GM23338 (cell line): ENCODE measurements at regions not wholly inside any gene's neighbourhood (a gene's known extent, or its start where the extent isn't known, plus 50 kb on each side); places are given as distances from the start of the nearest gene placed in this dataset.

Experiments
- ATAC-seq: fragments of 200-7000 bp; cut with Tn5 transposase; 3 replicates; pipeline ENCODE4 v1.9.1; 2020
- DNase-seq: peaks from one replicate; pipeline ENCODE4 v3.0.0-alpha.2; 2015; ENCODE audit warnings: low spot score
- H2AFZ ChIP-seq: fragments of 200-600 bp; sonication (generic); 2 replicates; pipeline ENCODE4 v1.8.0; 2016; ENCODE audit warnings: antibody characterized with exemption, mild to moderate bottlenecking, moderate library complexity
- H3F3A ChIP-seq: fragments of 200-600 bp; sonication (generic); replicated peaks from 2 replicates; pipeline ENCODE4 v1.8.0; 2017; ENCODE audit warnings: antibody characterized with exemption, mixed run types, low read depth
- H3K27ac ChIP-seq: fragments of 200-600 bp; sonication (generic); 2 replicates; pipeline ENCODE4 v1.6.1; 2016; ENCODE audit warnings: low read depth
- H3K27me3 ChIP-seq: fragments of 200-600 bp; sonication (generic); 2 replicates; pipeline ENCODE4 v1.8.0; 2016; ENCODE audit warnings: mild to moderate bottlenecking, mixed run types, moderate library complexity; ENCODE audit not compliant: insufficient read depth
- H3K36me3 ChIP-seq: fragments of 200-600 bp; sonication (generic); 2 replicates; pipeline ENCODE4 v1.8.0; 2016; ENCODE audit warnings: mild to moderate bottlenecking; ENCODE audit not compliant: insufficient read depth
- H3K4me1 ChIP-seq: fragments of 200-600 bp; sonication (generic); 2 replicates; pipeline ENCODE4 v1.8.0; 2016; ENCODE audit warnings: mild to moderate bottlenecking, moderate library complexity; ENCODE audit not compliant: insufficient read depth
- H3K4me2 ChIP-seq: fragments of 200-600 bp; sonication (generic); 2 replicates; pipeline ENCODE4 v1.7.1; 2017; ENCODE audit warnings: mixed run types
- H3K4me3 ChIP-seq: fragments of 200-600 bp; sonication (generic); 2 replicates; pipeline ENCODE4 v1.6.1; 2016; ENCODE audit warnings: mixed run types
- H3K79me2 ChIP-seq: fragments of 200-600 bp; sonication (generic); replicated peaks from 2 replicates; pipeline ENCODE4 v1.8.0; 2017; ENCODE audit warnings: mild to moderate bottlenecking; ENCODE audit not compliant: insufficient read depth
- H3K9me2 ChIP-seq: fragments of 200-600 bp; sonication (generic); 2 replicates; pipeline ENCODE4 v1.8.0; 2017; ENCODE audit not compliant: insufficient read depth
- H4K20me1 ChIP-seq: fragments of 200-600 bp; sonication (generic); replicated peaks from 2 replicates; pipeline ENCODE4 v1.8.0; 2017; ENCODE audit warnings: mild to moderate bottlenecking; ENCODE audit not compliant: insufficient read depth
- H3K27ac Mint-ChIP-seq: 2 replicates; pipeline ENCODE4 v1.8.0; 2020; ENCODE audit warnings: inconsistent platforms, mild to moderate bottlenecking, moderate library complexity, mixed read lengths
- H3K27me3 Mint-ChIP-seq: 3 replicates; pipeline ENCODE4 v1.8.0; 2022; ENCODE audit warnings: low read depth, mild to moderate bottlenecking, moderate library complexity, mixed read lengths, inconsistent platforms; ENCODE audit not compliant: insufficient read depth, poor library complexity
- H3K36me3 Mint-ChIP-seq: 3 replicates; pipeline ENCODE4 v1.8.0; 2021; ENCODE audit warnings: low read depth, mild to moderate bottlenecking, inconsistent platforms, moderate library complexity, mixed read lengths
- H3K4me1 Mint-ChIP-seq: 3 replicates; pipeline ENCODE4 v1.8.0; 2020; ENCODE audit warnings: mild to moderate bottlenecking, inconsistent platforms, mixed read lengths
- H3K4me3 Mint-ChIP-seq: 3 replicates; pipeline ENCODE4 v1.8.0; 2021; ENCODE audit warnings: moderate library complexity, mild to moderate bottlenecking, inconsistent platforms, mixed read lengths
- H3K9me3 Mint-ChIP-seq: 3 replicates; pipeline ENCODE4 v1.8.0; 2020; ENCODE audit warnings: moderate library complexity, mild to moderate bottlenecking, inconsistent platforms, mixed read lengths
- CREB1 ChIP-seq: fragments of 250-450 bp; sonication (Bioruptor Pico); IDR thresholded peaks from 2 replicates; pipeline ENCODE4 v1.5.0; 2020; ENCODE audit warnings: low read depth, mild to moderate bottlenecking, moderate library complexity
- EZH2phosphoT487 ChIP-seq: fragments of 200-600 bp; sonication (generic); IDR thresholded peaks from one replicate; pipeline ENCODE4 v1.8.1; 2018; ENCODE audit warnings: antibody characterized with exemption; ENCODE audit not compliant: unreplicated experiment
- JUNB ChIP-seq: IDR thresholded peaks from one replicate; pipeline ENCODE4 v1.6.1; 2016; ENCODE audit warnings: antibody characterized with exemption; ENCODE audit not compliant: unreplicated experiment
- POLR2AphosphoS5 ChIP-seq: IDR thresholded peaks from 2 replicates; pipeline ENCODE4 v1.6.1; 2016; ENCODE audit warnings: antibody characterized with exemption, low read depth
- STAT1 ChIP-seq: IDR thresholded peaks from one replicate; pipeline ENCODE4 v1.6.1; 2016; ENCODE audit warnings: antibody characterized with exemption; ENCODE audit not compliant: unreplicated experiment
- ZNF331 ChIP-seq: fragments of 250-450 bp; sonication (Bioruptor Pico); IDR thresholded peaks from 2 replicates; pipeline ENCODE4 v1.5.0; 2020; ENCODE audit warnings: low read depth, mild to moderate bottlenecking, moderate library complexity
- TF ChIP-seq, protein P1 (sequence below), 2 experiments: fragments of 200-600 bp in 1 of 2; sonication (generic) in 1 of 2; conservative IDR thresholded peaks; 2 replicates each; pipeline versions ENCODE4 v1.5.1 to v1.6.1; 2016 to 2017; ENCODE audit warnings: antibody characterized with exemption in 2 of 2, low read depth in 2 of 2, mild to moderate bottlenecking in 2 of 2, moderate library complexity in 1 of 2
- TF ChIP-seq, protein P2 (sequence below): IDR thresholded peaks from 2 replicates; pipeline ENCODE4 v1.6.1; 2016; ENCODE audit warnings: antibody characterized with exemption
- TF ChIP-seq, protein P3 (sequence below): fragments of 250-450 bp; sonication (Bioruptor Pico); IDR thresholded peaks from 2 replicates; pipeline ENCODE4 v1.5.0; 2020; ENCODE audit warnings: mild to moderate bottlenecking, moderate library complexity

DNA sequence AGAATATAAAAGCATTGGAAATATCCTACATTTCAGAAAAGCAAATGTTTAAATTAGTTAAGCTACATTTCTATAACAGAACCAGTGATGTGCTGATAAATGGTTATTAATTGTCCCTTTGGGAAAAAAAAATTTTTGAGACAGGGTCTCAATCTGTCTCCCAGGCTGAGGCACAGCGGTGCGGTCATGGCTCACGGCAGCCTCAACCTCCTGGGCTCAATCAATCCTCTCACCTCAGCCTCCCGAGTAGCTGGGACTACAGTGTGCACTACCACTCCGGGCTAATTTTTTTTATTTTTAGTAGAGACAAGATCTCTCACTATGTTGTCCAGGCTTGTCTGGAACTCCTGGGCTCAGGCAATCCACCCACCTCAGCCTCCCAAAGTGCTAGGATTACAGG, 194.8 kb upstream of the SALL3 start (continued):
- TF ChIP-seq, protein P1, sequence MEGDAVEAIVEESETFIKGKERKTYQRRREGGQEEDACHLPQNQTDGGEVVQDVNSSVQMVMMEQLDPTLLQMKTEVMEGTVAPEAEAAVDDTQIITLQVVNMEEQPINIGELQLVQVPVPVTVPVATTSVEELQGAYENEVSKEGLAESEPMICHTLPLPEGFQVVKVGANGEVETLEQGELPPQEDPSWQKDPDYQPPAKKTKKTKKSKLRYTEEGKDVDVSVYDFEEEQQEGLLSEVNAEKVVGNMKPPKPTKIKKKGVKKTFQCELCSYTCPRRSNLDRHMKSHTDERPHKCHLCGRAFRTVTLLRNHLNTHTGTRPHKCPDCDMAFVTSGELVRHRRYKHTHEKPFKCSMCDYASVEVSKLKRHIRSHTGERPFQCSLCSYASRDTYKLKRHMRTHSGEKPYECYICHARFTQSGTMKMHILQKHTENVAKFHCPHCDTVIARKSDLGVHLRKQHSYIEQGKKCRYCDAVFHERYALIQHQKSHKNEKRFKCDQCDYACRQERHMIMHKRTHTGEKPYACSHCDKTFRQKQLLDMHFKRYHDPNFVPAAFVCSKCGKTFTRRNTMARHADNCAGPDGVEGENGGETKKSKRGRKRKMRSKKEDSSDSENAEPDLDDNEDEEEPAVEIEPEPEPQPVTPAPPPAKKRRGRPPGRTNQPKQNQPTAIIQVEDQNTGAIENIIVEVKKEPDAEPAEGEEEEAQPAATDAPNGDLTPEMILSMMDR (conservative IDR thresholded peaks at IDR 0.05; ENCODE audit: low read depth in 2 of 2) = no peak
- TF ChIP-seq STAT1 = no peak
- TF ChIP-seq JUNB = no peak
- no peak for TF ChIP-seq CREB1 (CRISPR knock-in tag)

DNA sequence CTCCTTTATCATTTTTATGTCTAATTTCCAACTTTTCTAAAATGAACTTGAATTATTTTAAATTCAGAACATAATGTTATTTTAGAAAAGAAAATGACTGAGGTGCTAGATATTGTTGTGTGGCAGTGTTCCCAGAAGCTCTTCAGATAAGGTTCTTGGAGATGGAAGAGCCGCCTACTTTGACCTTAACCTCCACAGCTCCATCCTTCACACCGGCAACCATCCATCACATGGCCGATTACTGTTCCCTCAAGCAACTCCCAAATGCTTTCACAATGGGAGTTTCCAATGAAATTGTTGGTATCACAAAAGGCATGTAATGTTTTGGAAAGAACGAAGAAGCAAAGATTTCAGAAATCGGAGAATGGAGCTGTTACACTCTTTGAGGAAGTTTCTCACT, 193.9 kb upstream of the SALL3 start:
- Histone ChIP-seq H2AFZ (no peak overlapping the region), H3K9me2 (no peaks in the 10 kb centered on the region), H3K4me3 (no peak overlapping the region), H3K36me3 (no peaks in the 10 kb centered on the region), H4K20me1 (no peaks in the 10 kb centered on the region), H3K27ac (no peak overlapping the region), H3K4me1 (no peaks in the 10 kb centered on the region), H3K4me2 (no peak overlapping the region), H3K27me3 (no peaks in the 10 kb centered on the region), H3F3A (no peaks in the 10 kb centered on the region), H3K79me2 (no peaks in the 10 kb centered on the region)
- H3K36me3 Mint-ChIP-seq = peaks cover 24% of the 10 kb centered on the region
- no peak for TF ChIP-seq EZH2phosphoT487
- no peak for TF ChIP-seq CREB1 (CRISPR knock-in tag)
- TF ChIP-seq ZNF331 = no peak
- no peak for DNase-seq
- H3K27me3 Mint-ChIP-seq = peaks cover 4% of the 10 kb centered on the region
- ATAC-seq = no peak
- no peak overlapping the region for H3K4me3 Mint-ChIP-seq
- H3K27ac Mint-ChIP-seq = no peak overlapping the region
- no peaks in the 10 kb centered on the region for H3K4me1 Mint-ChIP-seq
- peaks cover 80% of the 10 kb centered on the region for H3K9me3 Mint-ChIP-seq

DNA sequence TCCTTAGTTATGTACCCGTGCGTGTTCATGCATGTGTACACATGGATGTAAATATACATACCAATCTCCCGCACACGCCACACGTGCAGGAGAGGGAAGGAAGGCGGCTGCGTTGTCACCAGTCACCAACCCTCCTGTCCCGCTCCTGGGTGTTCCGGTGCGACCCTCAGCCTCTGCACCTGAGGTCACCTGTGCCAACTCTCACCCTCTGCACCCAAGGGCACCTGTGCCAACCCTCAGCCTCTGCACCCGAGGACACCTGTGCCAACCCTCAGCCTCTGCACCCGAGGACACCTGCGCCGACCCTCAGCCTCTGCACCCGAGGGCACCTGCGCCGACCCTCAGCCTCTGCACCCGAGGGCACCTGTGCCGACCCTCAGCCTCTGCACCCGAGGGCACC, 192.8 kb upstream of the SALL3 start:
- no peaks in the 10 kb centered on the region for H3K36me3 ChIP-seq
- H3K4me3 ChIP-seq = no peak overlapping the region
- Mint-ChIP-seq H3K4me1 (no peaks in the 10 kb centered on the region), H3K27ac (no peak overlapping the region), H3K9me3 (peaks cover 80% of the 10 kb centered on the region), H3K36me3 (peaks cover 32% of the 10 kb centered on the region), H3K4me3 (no peak overlapping the region), H3K27me3 (peaks cover 7% of the 10 kb centered on the region)
- no peak overlapping the region for H3K4me2 ChIP-seq
- DNase-seq (no peak), ATAC-seq (no peak)
- no peaks in the 10 kb centered on the region for H3K9me2 ChIP-seq
- no peaks in the 10 kb centered on the region for H3K27me3 ChIP-seq
- H3K79me2 ChIP-seq = no peaks in the 10 kb centered on the region
- H3K27ac ChIP-seq = no peak overlapping the region
- H3F3A ChIP-seq = no peaks in the 10 kb centered on the region
- TF ChIP-seq JUNB (no peak), CREB1 (CRISPR knock-in tag) (no peak), POLR2AphosphoS5 (no peak), ZNF331 (no peak)
- TF ChIP-seq, protein P2, sequence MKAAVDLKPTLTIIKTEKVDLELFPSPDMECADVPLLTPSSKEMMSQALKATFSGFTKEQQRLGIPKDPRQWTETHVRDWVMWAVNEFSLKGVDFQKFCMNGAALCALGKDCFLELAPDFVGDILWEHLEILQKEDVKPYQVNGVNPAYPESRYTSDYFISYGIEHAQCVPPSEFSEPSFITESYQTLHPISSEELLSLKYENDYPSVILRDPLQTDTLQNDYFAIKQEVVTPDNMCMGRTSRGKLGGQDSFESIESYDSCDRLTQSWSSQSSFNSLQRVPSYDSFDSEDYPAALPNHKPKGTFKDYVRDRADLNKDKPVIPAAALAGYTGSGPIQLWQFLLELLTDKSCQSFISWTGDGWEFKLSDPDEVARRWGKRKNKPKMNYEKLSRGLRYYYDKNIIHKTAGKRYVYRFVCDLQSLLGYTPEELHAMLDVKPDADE = no peak
- TF ChIP-seq, protein P1 (conservative IDR thresholded peaks at IDR 0.05; ENCODE audit: low read depth in 2 of 2) = no peak
- TF ChIP-seq, protein P3, sequence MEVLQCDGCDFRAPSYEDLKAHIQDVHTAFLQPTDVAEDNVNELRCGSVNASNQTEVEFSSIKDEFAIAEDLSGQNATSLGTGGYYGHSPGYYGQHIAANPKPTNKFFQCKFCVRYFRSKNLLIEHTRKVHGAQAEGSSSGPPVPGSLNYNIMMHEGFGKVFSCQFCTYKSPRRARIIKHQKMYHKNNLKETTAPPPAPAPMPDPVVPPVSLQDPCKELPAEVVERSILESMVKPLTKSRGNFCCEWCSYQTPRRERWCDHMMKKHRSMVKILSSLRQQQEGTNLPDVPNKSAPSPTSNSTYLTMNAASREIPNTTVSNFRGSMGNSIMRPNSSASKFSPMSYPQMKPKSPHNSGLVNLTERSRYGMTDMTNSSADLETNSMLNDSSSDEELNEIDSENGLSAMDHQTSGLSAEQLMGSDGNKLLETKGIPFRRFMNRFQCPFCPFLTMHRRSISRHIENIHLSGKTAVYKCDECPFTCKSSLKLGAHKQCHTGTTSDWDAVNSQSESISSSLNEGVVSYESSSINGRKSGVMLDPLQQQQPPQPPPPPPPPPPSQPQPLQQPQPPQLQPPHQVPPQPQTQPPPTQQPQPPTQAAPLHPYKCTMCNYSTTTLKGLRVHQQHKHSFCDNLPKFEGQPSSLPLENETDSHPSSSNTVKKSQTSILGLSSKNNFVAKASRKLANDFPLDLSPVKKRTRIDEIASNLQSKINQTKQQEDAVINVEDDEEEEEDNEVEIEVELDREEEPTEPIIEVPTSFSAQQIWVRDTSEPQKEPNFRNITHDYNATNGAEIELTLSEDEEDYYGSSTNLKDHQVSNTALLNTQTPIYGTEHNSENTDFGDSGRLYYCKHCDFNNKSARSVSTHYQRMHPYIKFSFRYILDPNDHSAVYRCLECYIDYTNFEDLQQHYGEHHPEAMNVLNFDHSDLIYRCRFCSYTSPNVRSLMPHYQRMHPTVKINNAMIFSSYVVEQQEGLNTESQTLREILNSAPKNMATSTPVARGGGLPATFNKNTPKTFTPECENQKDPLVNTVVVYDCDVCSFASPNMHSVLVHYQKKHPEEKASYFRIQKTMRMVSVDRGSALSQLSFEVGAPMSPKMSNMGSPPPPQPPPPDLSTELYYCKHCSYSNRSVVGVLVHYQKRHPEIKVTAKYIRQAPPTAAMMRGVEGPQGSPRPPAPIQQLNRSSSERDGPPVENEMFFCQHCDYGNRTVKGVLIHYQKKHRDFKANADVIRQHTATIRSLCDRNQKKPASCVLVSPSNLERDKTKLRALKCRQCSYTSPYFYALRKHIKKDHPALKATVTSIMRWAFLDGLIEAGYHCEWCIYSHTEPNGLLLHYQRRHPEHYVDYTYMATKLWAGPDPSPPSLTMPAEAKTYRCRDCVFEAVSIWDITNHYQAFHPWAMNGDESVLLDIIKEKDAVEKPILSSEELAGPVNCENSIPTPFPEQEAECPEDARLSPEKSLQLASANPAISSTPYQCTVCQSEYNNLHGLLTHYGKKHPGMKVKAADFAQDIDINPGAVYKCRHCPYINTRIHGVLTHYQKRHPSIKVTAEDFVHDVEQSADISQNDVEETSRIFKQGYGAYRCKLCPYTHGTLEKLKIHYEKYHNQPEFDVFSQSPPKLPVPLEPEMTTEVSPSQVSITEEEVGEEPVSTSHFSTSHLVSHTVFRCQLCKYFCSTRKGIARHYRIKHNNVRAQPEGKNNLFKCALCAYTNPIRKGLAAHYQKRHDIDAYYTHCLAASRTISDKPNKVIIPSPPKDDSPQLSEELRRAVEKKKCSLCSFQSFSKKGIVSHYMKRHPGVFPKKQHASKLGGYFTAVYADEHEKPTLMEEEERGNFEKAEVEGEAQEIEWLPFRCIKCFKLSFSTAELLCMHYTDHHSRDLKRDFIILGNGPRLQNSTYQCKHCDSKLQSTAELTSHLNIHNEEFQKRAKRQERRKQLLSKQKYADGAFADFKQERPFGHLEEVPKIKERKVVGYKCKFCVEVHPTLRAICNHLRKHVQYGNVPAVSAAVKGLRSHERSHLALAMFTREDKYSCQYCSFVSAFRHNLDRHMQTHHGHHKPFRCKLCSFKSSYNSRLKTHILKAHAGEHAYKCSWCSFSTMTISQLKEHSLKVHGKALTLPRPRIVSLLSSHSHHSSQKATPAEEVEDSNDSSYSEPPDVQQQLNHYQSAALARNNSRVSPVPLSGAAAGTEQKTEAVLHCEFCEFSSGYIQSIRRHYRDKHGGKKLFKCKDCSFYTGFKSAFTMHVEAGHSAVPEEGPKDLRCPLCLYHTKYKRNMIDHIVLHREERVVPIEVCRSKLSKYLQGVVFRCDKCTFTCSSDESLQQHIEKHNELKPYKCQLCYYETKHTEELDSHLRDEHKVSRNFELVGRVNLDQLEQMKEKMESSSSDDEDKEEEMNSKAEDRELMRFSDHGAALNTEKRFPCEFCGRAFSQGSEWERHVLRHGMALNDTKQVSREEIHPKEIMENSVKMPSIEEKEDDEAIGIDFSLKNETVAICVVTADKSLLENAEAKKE = no peak
- no peaks in the 10 kb centered on the region for H4K20me1 ChIP-seq
- no peaks in the 10 kb centered on the region for H3K4me1 ChIP-seq
- H2AFZ ChIP-seq = no peak overlapping the region
